Coronary artery (tissue), 2 donors: ENCODE measurements at regions not wholly inside any gene's neighbourhood (a gene's known extent, or its start where the extent isn't known, plus 50 kb on each side); places are given as distances from the start of the nearest gene placed in this dataset.

Experiments
- DNase-seq: peaks from one replicate; pipeline ENCODE4 v3.0.0-alpha.2; 2017; ENCODE audit warnings: low spot score
- H3K27ac ChIP-seq, 2 donors: fragments of 200-600 bp; sonication (generic); one replicate each; pipeline ENCODE4 v1.5.1; 2016 to 2019
- H3K4me3 ChIP-seq: fragments of 200-600 bp; sonication (generic); 2 replicates; pipeline ENCODE4 v1.5.1; 2016; ENCODE audit warnings: mild to moderate bottlenecking, moderate library complexity
- CTCF ChIP-seq: fragments of 200-600 bp; sonication (generic); IDR thresholded peaks from one replicate; pipeline ENCODE4 v1.5.1; 2019; ENCODE audit warnings: antibody characterized with exemption

GRCh38 chr11:134677891-134678551, 266.0 kb upstream of the B3GAT1 start:
- DNase-seq, result no peak
- Histone ChIP-seq H3K4me3 (no peak overlapping the region), H3K27ac (no peak overlapping the region)
- TF ChIP-seq CTCF, result no peak

GRCh38 chr11:134677397-134677822, 265.4 kb upstream of the B3GAT1 start:
- no peak overlapping the region for H3K4me3 ChIP-seq
- no peak for TF ChIP-seq CTCF
- DNase-seq, result no peak
- H3K27ac ChIP-seq, result no peak overlapping the region

GRCh38 chr11:134676516-134677287, 264.7 kb upstream of the B3GAT1 start:
- Histone ChIP-seq H3K27ac (no peak overlapping the region), H3K4me3 (no peak overlapping the region)
- no peak for TF ChIP-seq CTCF
- no peak for DNase-seq

- no peak for TF ChIP-seq CTCF
- no peak overlapping the region for H3K4me3 ChIP-seq
- no peak for DNase-seq
- no peak overlapping the region for H3K27ac ChIP-seq
These were observed 263.9 kb upstream of the B3GAT1 start for GRCh38 chr11:134675983-134676382.

GRCh38 chr11:134674974-134675373, 262.9 kb upstream of the B3GAT1 start:
- Histone ChIP-seq H3K27ac (no peak overlapping the region), H3K4me3 (no peak overlapping the region)
- DNase-seq, result no peak
- TF ChIP-seq CTCF, result no peak

GRCh38 chr11:134670961-134671370, 258.9 kb upstream of the B3GAT1 start:
- Histone ChIP-seq H3K4me3 (no peak overlapping the region), H3K27ac (no peak overlapping the region)
- TF ChIP-seq CTCF, result no peak
- DNase-seq, result no peak
